DMS79 treated with DMSO at 0.1 percent for 48 hours (cell line): ENCODE measurements at regions not wholly inside any gene's neighbourhood (a gene's known extent, or its start where the extent isn't known, plus 50 kb on each side); places are given as distances from the start of the nearest gene placed in this dataset.

Source experiments
- DNase-seq: peaks from one replicate; lab custom pipeline; 2025; lab: John Stamatoyannopoulos, UW

GRCh38 chr4:81667539-81667938 lies 195.8 kb upstream of the RASGEF1B start:
- no peak for DNase-seq

GRCh38 chr4:81666491-81666890 lies 194.8 kb upstream of the RASGEF1B start:
- DNase-seq, result no peak

DNA sequence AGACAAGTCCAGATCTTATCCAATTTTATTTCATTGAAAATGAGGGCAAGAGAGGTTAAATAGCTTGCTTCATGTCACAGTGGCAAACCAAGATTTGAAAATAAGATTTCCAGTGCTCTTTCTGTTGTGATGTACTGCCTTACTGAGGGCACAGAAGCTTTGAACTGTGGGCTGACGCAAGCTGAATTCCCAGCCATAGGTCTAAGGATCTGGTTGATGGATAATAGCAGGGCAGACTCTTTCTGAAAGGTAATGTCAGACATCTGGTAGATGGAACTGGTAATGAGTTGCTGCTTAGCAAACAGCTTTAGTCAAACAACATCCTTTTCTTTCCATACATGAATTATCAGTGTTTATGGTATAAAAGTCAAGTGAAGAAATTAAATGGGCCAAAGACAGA lies 193.9 kb upstream of the RASGEF1B start:
- no peak for DNase-seq

DNA sequence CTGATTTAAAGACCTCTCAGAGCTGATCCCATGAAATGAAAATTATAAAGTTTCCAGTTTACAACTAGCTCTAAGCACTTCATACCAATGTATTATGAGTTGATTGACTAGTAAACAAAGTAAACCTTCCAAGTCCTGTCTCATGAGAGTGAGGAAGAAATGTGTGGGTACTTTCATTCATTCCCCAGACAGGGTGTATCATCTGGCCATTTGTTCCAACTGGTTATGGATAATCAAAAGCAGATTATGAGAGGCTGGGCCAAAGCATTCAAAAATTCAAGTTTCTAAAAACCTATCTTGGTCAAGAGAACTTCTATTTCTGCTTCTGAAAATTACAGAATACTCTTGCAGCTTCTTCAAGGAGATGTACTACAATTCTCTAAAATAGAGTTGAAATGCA lies 193.3 kb upstream of the RASGEF1B start:
- no peak for DNase-seq

DNA sequence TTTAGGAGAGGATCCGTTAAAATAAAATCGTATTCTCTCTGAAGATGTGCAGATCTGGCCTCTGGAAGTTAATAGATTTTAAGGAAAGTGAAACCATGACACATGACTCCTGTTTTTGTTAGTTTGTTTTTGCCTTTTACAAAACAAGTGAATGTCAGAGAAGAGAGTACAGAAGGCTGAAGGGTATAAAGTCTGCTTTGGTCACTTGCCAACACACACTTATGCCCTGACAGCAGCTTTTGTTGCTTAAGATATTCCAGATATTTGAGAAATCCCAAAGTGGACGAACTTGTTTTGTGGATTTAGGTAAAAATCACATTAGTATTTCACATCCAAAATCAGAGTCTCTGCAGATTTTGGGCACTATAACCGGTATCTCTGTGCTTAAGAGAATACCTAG lies 192.4 kb upstream of the RASGEF1B start:
- DNase-seq, result peak; percentile 50

- no peak for DNase-seq
Observed at GRCh38 chr4:81663368-81663767, 191.7 kb upstream of the RASGEF1B start.

- DNase-seq, result no peak
Observed at GRCh38 chr4:81659051-81659450, 187.3 kb upstream of the RASGEF1B start.

DNA sequence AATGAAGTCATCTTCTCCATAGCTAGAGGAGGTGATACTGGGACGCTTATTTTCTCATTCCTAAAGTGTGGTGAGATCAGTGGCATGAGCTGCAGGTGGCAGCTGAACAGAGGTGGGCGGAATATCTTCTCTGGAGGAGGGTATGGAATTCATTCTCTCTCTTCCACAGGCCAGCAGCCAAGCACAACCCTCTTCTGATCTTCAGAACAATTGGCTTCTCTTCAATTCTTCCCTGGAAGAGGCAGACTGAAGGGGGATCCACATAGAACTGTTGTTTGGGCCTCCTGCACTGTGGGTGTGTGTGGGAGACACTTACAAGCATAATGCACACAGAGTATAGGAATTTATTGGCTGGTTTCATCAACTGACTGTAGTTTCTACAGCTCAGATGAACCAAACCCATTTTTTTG lies 180.4 kb upstream of the RASGEF1B start:
- no peak for DNase-seq

GRCh38 chr4:81651243-81651899 lies 179.7 kb upstream of the RASGEF1B start:
- peak; percentile 17 for DNase-seq

- peak; percentile 43 for DNase-seq
Observed at GRCh38 chr4:81650606-81651242, 179.0 kb upstream of the RASGEF1B start.

- DNase-seq, result peak; percentile 89
Observed at GRCh38 chr4:81648576-81649275, 177.0 kb upstream of the RASGEF1B start.

GRCh38 chr4:81647388-81647787 lies 175.7 kb upstream of the RASGEF1B start:
- no peak for DNase-seq

GRCh38 chr4:81642543-81642942 lies 170.8 kb upstream of the RASGEF1B start:
- no peak for DNase-seq

- no peak for DNase-seq
Observed at GRCh38 chr4:81639248-81639647, 167.5 kb upstream of the RASGEF1B start.

DNA sequence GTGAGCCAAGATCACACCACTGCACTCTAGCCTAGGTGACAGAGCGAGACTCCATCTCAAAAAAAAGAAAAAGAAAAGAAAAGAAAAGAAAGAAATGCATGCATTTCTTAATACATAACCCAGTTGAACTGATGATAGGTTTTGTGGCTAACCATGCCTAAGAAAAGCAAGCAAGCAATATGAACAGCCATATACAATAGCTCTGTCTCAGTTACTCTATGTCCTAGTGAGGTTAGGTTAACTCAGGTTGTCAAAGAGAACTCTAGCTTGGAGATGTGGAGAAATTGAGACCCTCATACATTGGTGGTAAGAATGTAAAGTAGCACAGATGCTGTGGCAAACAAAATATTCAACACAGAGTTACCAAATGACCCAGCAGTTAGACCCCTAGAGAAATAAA lies 167.0 kb upstream of the RASGEF1B start:
- DNase-seq, result no peak

GRCh38 chr4:81635739-81636138 lies 164.0 kb upstream of the RASGEF1B start:
- peak; percentile 96 for DNase-seq

DNA sequence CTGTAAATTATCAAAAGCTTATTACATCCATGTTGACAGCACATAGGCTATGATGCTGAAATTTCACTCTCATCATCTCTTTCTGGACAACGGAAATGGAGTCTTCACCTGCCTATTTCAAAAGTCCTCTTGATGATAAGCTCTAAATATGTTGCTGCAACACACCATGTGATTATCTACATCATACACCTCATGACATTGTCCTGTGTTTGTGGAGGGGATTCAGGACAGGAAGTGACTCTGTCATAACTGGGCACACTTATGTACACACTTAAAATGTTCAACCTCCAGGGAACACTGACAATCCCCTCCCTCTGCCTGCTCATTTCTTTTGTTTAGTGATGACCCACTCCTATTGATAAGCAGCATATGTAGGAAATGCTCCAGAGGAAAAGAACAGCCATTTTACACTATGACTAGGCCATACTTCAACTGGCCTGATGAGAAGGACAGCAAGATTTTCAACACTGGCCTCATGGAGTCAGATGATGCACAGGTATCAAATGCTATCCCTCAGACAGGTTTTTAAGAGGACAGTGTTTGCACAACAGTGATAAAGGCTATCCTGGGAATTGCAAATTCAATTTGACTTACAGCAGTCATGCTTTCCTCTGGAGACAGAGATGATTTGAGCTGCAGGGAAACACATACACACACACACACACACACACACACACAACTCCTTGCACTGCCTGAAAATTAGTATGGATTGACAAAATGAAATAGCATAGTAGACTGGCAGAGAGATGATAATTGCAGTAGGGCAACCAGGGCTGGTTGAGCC lies 163.3 kb upstream of the RASGEF1B start:
- DNase-seq, result peak; percentile 50

GRCh38 chr4:81634165-81634564 lies 162.5 kb upstream of the RASGEF1B start:
- DNase-seq, result no peak

DNA sequence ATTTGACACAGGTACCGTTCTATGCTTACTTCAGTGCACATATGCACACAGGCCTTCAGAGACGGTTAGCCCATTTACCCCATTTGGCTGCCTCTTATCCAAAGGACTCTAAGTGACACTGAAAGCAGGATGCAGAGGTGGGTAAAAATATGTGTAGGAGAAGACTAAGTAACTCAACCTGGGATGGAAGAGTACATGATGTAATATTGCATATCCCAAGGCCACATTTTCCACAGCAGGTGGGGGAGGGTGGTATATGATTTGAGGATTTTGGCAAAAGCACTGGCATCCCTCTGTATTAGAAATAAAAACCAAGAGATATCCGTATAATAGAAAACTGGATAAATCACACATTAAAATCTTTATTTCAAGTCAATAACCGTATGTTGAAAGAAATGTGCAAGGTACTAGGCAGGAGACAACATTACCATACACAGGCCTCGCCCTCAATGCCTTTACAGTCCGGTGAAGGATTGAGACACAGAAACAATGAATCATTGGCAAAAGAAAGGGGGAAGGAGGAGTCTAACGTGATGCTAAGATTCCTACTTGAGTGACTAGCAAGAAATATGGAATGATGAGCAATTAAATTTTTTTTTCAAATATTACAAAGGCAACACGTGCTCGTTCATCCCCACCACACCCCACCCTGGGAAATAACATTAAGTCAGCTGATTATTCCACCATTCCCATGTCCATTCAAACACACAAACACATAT lies 161.0 kb upstream of the RASGEF1B start:
- no peak for DNase-seq

- DNase-seq, result peak; percentile 56
Observed at GRCh38 chr4:81631958-81632441, 160.3 kb upstream of the RASGEF1B start.

DNA sequence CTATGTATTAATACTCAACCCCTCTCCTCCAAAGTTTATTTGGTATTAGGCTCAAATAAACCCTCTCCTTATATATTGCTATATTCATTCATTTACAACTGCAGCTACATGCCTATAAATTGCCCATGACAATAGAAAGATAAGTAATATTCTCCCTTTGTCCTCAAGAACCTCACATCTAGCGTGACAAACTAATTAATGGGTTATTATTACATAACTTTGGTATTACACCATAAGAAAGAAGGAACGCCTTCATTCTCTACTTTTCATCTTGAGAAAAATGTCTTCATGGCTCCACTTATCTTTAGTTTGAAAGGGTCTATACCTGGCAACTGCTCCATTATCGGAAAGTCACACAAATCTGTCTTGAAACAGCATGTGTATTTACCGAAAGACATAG lies 157.7 kb upstream of the RASGEF1B start:
- DNase-seq, result no peak

DNA sequence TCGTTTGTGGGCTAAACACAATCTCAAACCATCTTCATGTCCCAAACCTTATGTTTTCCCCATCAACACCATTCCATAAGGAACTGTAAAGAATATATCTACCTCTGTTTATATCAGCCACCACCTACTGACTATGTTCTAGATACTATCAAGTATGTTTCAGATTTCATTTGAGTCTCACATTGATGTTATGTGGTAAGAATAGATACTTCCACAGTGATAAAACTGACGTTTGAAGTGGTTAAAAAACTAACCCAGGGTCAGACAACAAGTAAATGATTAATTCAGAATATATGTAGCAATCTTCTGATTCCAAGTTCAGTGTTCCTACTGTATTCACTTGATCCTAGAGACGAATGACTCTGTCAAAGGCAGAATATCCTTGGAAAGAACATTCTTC lies 156.8 kb upstream of the RASGEF1B start:
- no peak for DNase-seq
